Smooth muscle cell (in vitro differentiated cells): ENCODE measurements at regions not wholly inside any gene's neighbourhood (a gene's known extent, or its start where the extent isn't known, plus 50 kb on each side); places are given as distances from the start of the nearest gene placed in this dataset.
"Not testable (repeated sequence)": the region's sequence is repeated elsewhere in the genome, so short reads cannot be mapped to it uniquely, and the experiment has no call there.

Experiments used
- DNase-seq: peaks from one replicate; lab custom pipeline; 2025; ENCODE audit not compliant: unreplicated experiment; lab: John Stamatoyannopoulos, UW
- H2AFZ ChIP-seq: fragments of 200-600 bp; sonication (generic); 2 replicates; pipeline ENCODE4 v1.6.0; 2016; ENCODE audit warnings: antibody characterized with exemption, low read depth, mild to moderate bottlenecking
- H3F3A ChIP-seq: fragments of 200-600 bp; sonication (generic); 2 replicates; pipeline ENCODE4 v1.6.0; 2017; ENCODE audit warnings: antibody characterized with exemption, low read depth
- H3K27ac ChIP-seq: fragments of 200-600 bp; sonication (generic); 2 replicates; pipeline ENCODE4 v1.5.1; 2016; ENCODE audit warnings: low read depth, mild to moderate bottlenecking
- H3K27me3 ChIP-seq: fragments of 200-600 bp; sonication (generic); 2 replicates; pipeline ENCODE4 v1.6.1; 2016; ENCODE audit warnings: low read depth, mild to moderate bottlenecking
- H3K36me3 ChIP-seq: fragments of 200-600 bp; sonication (generic); 2 replicates; pipeline ENCODE4 v1.5.1; 2016; ENCODE audit warnings: low read depth
- H3K4me1 ChIP-seq: fragments of 200-600 bp; sonication (generic); 2 replicates; pipeline ENCODE4 v1.5.1; 2016; ENCODE audit warnings: low read depth
- H3K4me2 ChIP-seq: fragments of 200-600 bp; sonication (generic); 2 replicates; pipeline ENCODE4 v1.6.0; 2016; ENCODE audit warnings: mild to moderate bottlenecking
- H3K4me3 ChIP-seq: fragments of 200-600 bp; sonication (generic); 2 replicates; pipeline ENCODE4 v1.5.1; 2016; ENCODE audit warnings: mild to moderate bottlenecking
- H3K79me2 ChIP-seq: fragments of 200-600 bp; sonication (generic); 2 replicates; pipeline ENCODE4 v1.6.0; 2016; ENCODE audit warnings: low read depth, mild to moderate bottlenecking
- H3K9ac ChIP-seq: fragments of 200-600 bp; sonication (generic); 2 replicates; pipeline ENCODE4 v1.6.0; 2016; ENCODE audit warnings: low read depth
- H3K9me3 ChIP-seq: fragments of 200-600 bp; sonication (generic); replicated peaks from 2 replicates; pipeline ENCODE4 v1.5.1; 2016; ENCODE audit warnings: low read depth
- H4K20me1 ChIP-seq: fragments of 200-600 bp; sonication (generic); 2 replicates; pipeline ENCODE4 v1.6.0; 2016; ENCODE audit warnings: low read depth
- WGBS: methylation state at CpG from one replicate; pipeline ENCODE4 v1.1.7; 2016; ENCODE audit warnings: low lambda C conversion rate; 5-methylcytosine and 5-hydroxymethylcytosine counted together
- TF ChIP-seq, protein P1 (sequence below): fragments of 200-600 bp; sonication (generic); IDR thresholded peaks from 2 replicates; pipeline ENCODE4 v1.5.1; 2017; ENCODE audit warnings: borderline replicate concordance, mild to moderate bottlenecking, antibody characterized with exemption; ENCODE audit not compliant: insufficient read depth, poor library complexity, severe bottlenecking

DNA sequence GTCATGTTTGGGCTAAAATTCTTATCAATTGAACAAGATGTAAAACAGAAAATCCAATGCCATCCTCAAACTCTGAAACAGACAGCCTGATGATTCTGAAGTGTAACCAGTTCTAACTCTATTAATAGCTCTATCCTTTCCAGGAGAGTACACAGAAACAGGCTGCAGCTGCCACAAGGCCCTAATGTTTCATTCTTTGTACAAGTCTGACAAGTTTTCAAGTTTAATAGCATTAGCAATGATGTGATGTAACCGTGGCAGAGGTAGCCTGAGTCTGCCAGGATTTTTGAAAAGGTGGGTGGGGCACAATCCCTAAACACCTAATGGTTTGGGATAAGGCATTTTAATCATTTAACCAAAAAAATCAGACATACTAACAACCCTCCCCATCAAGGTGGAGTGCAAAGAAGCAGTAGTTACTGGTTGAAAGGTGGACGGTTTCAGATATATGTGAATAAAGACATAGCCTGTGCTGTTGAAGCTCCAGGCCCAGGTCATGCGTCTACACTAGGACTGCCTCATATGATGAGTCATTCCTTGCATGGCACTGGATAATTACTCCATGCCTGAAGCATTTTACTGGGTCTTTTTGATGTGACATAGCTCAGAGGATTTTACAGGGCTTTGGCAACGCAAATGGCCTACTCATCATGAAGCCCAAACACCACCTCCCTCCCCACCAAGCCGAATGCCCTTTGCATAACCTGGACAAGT, 145.1 kb upstream of the GRIP1 start:
- 29% methylated on average over 5 of the region's 5 CpGs for WGBS
- Histone ChIP-seq H3K4me2 (peak overlapping the region; percentile 1), H3K79me2 (no peaks in the 10 kb centered on the region), H3K4me3 (no peak overlapping the region), H4K20me1 (no peaks in the 10 kb centered on the region), H3K9me3 (no peaks in the 10 kb centered on the region), H3F3A (peaks cover 8% of the 10 kb centered on the region), H3K9ac (peak overlapping the region; percentile 49), H2AFZ (no peak overlapping the region), H3K27me3 (no peaks in the 10 kb centered on the region), H3K36me3 (no peaks in the 10 kb centered on the region), H3K4me1 (no peaks in the 10 kb centered on the region), H3K27ac (peak overlapping the region; percentile 89)
- TF ChIP-seq, protein P1, sequence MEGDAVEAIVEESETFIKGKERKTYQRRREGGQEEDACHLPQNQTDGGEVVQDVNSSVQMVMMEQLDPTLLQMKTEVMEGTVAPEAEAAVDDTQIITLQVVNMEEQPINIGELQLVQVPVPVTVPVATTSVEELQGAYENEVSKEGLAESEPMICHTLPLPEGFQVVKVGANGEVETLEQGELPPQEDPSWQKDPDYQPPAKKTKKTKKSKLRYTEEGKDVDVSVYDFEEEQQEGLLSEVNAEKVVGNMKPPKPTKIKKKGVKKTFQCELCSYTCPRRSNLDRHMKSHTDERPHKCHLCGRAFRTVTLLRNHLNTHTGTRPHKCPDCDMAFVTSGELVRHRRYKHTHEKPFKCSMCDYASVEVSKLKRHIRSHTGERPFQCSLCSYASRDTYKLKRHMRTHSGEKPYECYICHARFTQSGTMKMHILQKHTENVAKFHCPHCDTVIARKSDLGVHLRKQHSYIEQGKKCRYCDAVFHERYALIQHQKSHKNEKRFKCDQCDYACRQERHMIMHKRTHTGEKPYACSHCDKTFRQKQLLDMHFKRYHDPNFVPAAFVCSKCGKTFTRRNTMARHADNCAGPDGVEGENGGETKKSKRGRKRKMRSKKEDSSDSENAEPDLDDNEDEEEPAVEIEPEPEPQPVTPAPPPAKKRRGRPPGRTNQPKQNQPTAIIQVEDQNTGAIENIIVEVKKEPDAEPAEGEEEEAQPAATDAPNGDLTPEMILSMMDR, result no peak
- no peak for DNase-seq

DNA sequence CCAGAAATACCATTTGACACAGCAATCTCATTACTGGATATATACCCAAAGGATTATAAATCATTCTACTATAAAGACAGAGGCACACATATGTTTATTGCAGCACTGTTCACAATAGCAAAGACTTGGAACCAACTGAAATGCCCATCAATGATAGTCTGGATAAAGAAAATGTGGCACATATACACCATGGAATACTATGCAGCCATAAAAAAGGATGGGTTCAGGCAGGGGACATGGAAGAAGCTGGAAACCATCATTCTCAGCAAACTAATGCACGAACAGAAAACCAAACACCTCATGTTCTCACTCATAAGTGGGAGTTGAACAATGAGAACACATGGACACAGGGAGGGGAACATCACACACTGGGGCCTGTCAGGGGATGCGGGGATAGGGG, 147.0 kb upstream of the GRIP1 start:
- DNase-seq, H3K79me2 ChIP-seq, H3K36me3 ChIP-seq, H3K9ac ChIP-seq, H4K20me1 ChIP-seq, H2AFZ ChIP-seq, H3K9me3 ChIP-seq, H3K27me3 ChIP-seq, H3K27ac ChIP-seq, H3F3A ChIP-seq, H3K4me1 ChIP-seq, H3K4me3 ChIP-seq, H3K4me2 ChIP-seq: not testable (repeated sequence)
- 96% methylated on average over 2 of the region's 2 CpGs for WGBS

DNA sequence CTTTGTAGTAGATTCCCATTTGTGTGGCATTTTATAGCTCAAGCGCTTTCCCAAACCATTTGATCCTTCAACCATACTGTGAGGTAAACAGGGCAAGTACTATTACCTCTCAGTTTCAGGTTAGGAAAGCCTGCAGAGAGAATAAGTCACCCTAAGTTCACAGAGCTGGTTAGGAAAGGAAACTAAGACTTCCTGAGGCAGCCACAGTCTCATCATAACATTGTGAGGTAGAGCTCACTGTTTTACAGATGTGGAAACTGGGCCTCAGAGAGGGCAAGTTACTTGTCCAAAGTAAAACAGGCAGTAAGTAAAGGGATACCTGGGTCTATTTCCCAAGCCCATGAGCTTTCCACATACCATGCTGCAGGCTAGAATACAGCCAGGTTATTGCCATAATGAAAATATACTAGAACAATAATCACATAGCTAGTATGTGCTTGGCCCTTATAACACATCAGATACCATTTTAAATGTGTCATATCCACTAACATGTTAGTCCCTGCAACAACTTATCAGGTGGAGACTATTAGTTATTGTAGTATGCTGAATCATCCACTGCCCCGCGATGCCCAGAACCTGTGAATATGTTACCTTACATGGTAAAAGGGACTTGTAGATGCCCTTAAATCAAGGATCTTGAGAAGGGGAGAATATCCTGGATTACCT, 150.9 kb upstream of the GRIP1 start:
- H3K36me3 ChIP-seq, result no peaks in the 10 kb centered on the region
- peaks cover 3% of the 10 kb centered on the region for H3F3A ChIP-seq
- no peak for DNase-seq
- H3K27ac ChIP-seq, result no peak overlapping the region
- H2AFZ ChIP-seq, result no peak overlapping the region
- TF ChIP-seq, protein P1, result no peak
- no peak overlapping the region for H3K9ac ChIP-seq
- H3K79me2 ChIP-seq, result no peaks in the 10 kb centered on the region
- H3K9me3 ChIP-seq, result no peaks in the 10 kb centered on the region
- H3K4me2 ChIP-seq, result no peak overlapping the region
- no peaks in the 10 kb centered on the region for H3K27me3 ChIP-seq
- H4K20me1 ChIP-seq, result no peaks in the 10 kb centered on the region
- H3K4me3 ChIP-seq, result no peak overlapping the region
- WGBS, result 97% methylated on average over 3 of the region's 3 CpGs
- no peaks in the 10 kb centered on the region for H3K4me1 ChIP-seq

DNA sequence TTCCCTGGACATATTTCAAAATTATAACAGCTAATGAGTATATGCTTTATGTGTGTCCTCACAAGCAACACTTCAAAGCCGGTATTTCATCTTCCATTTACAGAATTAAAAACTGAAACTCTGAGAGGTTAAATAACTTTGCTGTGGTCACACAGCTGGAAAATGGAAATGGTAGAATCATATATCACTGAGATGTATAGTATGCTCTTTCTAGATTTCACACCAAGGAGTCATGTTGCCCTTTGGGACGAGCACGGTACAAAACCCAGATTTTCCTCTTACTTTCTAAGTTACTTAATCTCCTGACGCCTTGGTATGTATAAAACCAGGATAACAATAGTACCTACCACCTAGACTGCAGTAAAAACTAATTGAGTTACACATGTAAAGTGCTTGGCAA, 152.6 kb upstream of the GRIP1 start:
- H3K9me3 ChIP-seq, result no peaks in the 10 kb centered on the region
- no peak overlapping the region for H3K9ac ChIP-seq
- DNase-seq, result no peak
- H3K4me3 ChIP-seq, result no peak overlapping the region
- TF ChIP-seq, protein P1, result no peak
- H4K20me1 ChIP-seq, result no peaks in the 10 kb centered on the region
- H3K4me1 ChIP-seq, result no peaks in the 10 kb centered on the region
- no peak overlapping the region for H3K4me2 ChIP-seq
- H3K79me2 ChIP-seq, result no peaks in the 10 kb centered on the region
- H3K27me3 ChIP-seq, result no peaks in the 10 kb centered on the region
- H3K36me3 ChIP-seq, result no peaks in the 10 kb centered on the region
- no peak overlapping the region for H2AFZ ChIP-seq
- H3F3A ChIP-seq, result no peaks in the 10 kb centered on the region
- WGBS, result 91% methylated on average over 4 of the region's 4 CpGs
- H3K27ac ChIP-seq, result no peak overlapping the region
